Ovary (tissue), 3 donors: ENCODE measurements at regions not wholly inside any gene's neighbourhood (a gene's known extent, or its start where the extent isn't known, plus 50 kb on each side); places are given as distances from the start of the nearest gene placed in this dataset.

Experiments
- EP300 ChIP-seq: sonication (generic); formaldehyde crosslinking; IDR thresholded peaks from one replicate; pipeline ENCODE4 v1.6.1; 2017; ENCODE audit warnings: antibody characterized with exemption
- POLR2A ChIP-seq: fragments of 450-650 bp; IDR thresholded peaks from one replicate; pipeline ENCODE4 v1.6.1; 2017; ENCODE audit warnings: antibody characterized with exemption, mild to moderate bottlenecking, moderate library complexity
- TF ChIP-seq, protein P1 (sequence below), 3 donors: fragments of 450-650 bp in 2 of 3; fragments of 200-600 bp in 1 of 3; IDR thresholded peaks; one replicate each; pipeline versions ENCODE4 v1.5.1 to v1.8.0; 2016 to 2022; ENCODE audit warnings: antibody characterized with exemption in 3 of 3, mild to moderate bottlenecking in 1 of 3
- donor health status: DM: no; HTN: no; CAD: no.

DNA sequence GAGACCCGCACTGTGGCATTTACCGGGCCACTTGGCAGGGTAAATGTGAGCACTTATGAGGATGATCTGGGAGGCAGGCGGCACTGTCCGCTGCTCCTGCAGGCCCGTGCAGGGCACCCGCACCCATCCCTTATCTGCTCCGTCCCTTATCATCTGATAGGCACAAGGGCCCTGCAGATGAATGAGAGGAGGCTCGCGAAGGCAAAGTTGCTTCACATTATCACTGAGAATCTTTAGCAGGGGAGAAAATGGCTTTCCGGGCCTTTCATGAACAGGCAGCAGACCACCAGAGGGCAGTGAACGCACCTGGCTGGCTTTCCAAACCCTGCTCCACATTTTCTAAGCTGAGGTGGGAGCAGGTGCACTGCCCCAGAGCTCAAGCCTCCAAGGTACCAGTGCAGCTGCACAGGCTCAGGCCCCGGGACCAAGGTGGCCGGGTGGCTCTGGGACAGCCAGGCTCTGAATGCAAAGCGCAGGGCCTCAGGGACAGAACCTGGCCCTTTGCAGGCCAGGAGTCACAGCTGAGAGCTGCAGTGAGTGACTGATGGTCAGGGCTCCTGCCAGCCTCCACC, 165.6 kb downstream of the SHANK2 start:
- TF ChIP-seq, protein P1, sequence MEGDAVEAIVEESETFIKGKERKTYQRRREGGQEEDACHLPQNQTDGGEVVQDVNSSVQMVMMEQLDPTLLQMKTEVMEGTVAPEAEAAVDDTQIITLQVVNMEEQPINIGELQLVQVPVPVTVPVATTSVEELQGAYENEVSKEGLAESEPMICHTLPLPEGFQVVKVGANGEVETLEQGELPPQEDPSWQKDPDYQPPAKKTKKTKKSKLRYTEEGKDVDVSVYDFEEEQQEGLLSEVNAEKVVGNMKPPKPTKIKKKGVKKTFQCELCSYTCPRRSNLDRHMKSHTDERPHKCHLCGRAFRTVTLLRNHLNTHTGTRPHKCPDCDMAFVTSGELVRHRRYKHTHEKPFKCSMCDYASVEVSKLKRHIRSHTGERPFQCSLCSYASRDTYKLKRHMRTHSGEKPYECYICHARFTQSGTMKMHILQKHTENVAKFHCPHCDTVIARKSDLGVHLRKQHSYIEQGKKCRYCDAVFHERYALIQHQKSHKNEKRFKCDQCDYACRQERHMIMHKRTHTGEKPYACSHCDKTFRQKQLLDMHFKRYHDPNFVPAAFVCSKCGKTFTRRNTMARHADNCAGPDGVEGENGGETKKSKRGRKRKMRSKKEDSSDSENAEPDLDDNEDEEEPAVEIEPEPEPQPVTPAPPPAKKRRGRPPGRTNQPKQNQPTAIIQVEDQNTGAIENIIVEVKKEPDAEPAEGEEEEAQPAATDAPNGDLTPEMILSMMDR (IDR thresholded peaks at IDR 0.05), result no peak
- TF ChIP-seq POLR2A, result no peak
- TF ChIP-seq EP300, result no peak
